Left ventricle myocardium superior (tissue), 1 donor: ENCODE measurements at regions not wholly inside any gene's neighbourhood (a gene's known extent, or its start where the extent isn't known, plus 50 kb on each side); places are given as distances from the start of the nearest gene placed in this dataset.
A peak's percentile ranks its signal among the peaks of the same experiment; 100 is the strongest.

Experiments
- ATAC-seq: fragments of 200-7000 bp; cut with Tn5 transposase; one replicate; pipeline ENCODE4 v1.9.1; 2020; ENCODE audit warnings: mild to moderate bottlenecking, moderate library complexity
- DNase-seq: peaks from one replicate; pipeline ENCODE4 v3.0.0-alpha.2; 2020
- intact Hi-C: fragments of 100-400 bp; cut with micrococcal nuclease; formaldehyde crosslinking; loops from one replicate; pipeline ENCODE4 v1.11.0; 2022
- donor health status: DM: no; HTN: yes; CAD: no; lungs with severe emphysema.

DNA sequence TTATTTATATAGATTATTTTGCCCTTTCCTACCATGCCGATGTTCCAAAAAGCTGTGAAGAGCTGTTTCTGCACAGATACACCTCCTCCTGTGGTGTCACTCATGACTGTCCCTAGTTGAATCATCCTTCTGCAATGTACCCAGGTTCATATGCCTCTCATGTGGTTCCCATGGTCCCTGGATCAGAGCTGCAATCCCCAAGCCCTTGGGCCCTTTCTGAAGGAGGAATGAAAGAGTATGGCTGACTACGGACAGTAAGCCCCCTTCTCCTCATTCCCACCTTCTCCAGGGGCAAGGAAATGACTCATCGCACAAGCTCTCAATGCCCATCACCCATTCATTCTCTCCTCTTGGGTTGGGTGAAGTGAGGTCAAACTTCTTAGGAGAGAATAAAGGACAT, 63.9 kb upstream of the ACVR1 start:
- DNase-seq (no peak), ATAC-seq (no peak)
- intact Hi-C loops = no loop called here

DNA sequence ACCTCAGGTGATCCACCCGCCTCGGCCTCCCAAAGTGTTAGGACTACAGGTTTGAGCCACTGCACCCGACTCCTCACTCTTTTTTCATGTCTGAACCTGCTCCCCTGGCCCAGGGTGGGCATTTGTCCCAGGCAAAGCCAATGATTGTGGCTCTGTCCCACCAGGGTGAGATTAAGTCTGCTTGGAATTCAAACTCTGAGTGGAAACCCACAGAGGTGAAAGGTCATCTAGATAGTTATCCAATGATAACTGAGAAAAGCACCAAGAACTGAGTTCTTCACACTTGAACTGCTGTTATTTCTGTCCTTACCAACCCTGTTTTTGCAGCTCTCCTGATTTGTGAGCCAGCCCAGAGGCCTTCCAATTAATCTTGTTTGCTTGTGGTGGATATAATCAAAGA, 62.4 kb upstream of the ACVR1 start:
- intact Hi-C loops = no loop called here
- ATAC-seq (no peak), DNase-seq (no peak)

DNA sequence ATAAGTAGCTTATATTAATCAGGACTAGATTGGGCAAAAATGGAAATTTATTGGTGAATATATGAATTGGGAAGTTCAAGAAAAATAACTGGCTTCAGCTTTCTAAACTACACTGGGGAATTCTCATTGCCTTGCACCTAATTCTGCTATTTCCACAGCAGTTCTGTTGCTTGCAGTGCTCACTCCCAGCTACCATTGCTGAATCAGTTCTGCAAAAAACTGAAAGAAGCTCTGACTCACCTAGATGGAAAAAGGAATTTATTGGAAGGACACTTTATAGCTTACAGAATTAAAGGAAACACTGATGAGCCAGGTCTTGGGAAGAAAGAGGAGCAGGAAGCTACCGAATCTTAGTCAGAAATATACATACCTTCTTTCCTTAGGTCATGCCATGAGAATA, 60.3 kb upstream of the ACVR1 start:
- no peak for ATAC-seq

DNA sequence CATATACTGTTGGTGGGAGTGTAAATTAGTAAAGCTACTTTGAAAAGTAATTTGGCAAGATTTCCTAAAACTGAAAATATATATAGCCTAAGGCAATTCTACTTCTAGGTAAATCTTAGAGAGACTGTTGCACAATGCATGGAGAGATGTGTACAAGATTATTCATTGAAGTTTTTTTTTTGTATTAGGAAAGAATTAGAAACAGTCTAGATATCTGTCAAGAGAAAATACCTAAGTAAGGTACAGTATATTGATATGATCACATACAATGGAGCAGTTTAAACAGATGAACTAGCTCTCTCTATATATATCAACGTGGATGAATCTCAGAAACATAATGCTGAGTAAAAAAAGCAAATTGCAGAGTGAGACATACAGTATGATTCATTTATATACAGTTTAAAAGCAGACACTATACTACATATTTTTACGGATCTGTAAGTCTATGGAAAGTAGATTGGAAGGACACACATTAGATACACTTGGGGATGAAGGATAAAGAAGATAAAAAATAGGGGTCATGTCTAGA, 59.3 kb upstream of the ACVR1 start:
- ATAC-seq = no peak
- intact Hi-C loops = no loop called here
- no peak for DNase-seq

More for the DNA sequence above, 60.3 kb upstream of the ACVR1 start:
- intact Hi-C loops = no loop called here
- no peak for DNase-seq

DNA sequence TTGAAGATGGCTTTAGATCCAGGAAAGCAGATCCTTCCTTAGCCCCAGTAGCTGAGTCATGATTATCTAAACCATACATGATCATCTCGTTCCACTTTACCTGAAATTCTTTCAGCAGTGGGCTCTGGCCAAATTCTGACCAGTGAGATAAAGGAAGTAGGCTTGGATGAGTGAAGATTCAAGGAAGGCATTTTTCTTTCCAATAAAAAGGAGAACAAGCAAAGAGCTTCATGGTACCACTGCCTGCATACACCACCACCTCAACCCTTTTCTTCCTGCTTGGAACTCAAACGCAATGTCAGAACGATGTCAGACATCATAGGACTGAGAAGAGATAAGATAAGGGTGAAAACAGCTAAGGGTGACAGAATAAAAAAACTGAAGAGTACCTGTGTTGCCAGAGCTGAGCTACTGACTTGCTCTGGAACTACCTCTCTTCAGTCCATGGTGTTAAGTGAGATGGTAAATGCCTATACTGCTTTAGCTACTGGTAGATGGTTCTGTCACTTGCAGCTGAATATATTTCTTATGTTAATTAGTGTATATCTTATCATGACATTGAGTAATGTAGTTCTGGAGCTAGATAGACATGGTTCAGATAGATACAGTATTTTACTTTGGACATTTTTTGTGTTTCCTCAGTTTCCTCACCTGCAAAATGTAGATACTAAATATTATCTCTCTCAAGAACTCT, 58.7 kb upstream of the ACVR1 start:
- ATAC-seq (peak; percentile 50), DNase-seq (no peak)
- intact Hi-C loops = no loop called here

DNA sequence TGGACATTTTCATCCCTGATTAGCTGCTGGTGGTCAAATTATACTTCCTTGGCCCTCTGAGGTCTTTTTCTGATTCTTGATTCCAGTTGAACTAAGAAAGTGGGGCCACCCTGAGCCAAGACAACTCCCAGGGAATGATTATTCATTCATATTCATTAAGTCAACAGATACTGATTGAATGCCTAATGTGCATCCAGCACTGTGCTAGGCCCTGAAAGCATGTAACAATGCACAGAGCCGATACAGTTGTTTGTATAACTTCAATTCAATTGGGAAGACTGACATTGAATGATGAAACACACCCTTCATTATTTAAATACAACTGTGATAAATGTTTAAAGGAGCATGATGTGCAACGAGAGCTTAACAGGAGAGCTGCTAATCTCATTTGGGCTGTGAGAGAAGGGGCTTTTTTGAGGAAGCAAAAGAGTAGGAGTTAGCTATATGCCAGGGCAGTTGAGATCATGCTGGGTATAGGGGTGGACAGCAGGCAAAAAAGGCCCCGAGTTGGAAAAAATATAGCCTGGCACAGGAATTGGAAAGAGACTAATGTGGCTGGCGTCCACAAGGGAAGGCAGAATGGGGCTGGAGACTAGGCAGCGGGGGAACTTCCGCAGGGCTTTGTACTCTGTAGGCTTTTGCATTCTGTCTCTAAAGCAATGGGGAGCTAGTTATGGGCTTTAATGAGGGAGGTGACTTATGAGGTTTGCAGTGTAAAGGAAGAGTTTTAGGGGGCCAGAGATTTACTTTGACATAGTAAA, 57.2 kb upstream of the ACVR1 start:
- ATAC-seq (no peak), DNase-seq (no peak)
- intact Hi-C loops = no loop called here

DNA sequence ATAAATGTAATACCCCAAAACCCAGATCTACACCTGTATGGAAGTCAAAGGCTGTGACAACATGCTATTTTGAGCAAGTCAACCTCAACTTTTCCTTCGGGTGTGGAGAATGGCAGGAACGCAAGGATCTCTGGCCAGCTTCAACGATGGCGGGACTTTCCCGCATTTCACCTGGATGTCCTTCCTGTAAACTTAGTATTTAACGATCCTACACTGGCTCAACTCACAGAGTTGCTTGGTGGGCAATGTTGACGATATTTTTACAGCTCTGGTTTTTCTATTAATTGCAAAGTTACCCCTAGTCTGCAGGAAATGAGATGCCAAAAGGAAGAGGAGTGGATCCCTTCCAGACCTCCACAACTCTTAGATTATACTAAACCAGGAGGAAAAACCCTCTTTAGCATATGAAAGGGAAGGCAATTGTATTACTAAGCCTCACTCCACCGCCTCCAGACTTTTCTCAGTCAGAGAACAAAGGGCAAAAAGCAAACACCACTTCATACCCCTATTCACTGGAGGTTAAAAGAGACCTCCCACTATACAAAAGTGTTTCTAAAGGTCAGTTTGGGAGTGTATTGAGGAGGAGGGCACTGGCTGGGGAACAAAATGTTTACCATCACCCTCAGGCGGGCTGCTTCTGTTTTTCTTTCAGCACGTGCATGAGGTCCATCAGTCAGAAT, 56.5 kb upstream of the ACVR1 start:
- ATAC-seq (no peak), DNase-seq (no peak)
- intact Hi-C loops = no loop called here

DNA sequence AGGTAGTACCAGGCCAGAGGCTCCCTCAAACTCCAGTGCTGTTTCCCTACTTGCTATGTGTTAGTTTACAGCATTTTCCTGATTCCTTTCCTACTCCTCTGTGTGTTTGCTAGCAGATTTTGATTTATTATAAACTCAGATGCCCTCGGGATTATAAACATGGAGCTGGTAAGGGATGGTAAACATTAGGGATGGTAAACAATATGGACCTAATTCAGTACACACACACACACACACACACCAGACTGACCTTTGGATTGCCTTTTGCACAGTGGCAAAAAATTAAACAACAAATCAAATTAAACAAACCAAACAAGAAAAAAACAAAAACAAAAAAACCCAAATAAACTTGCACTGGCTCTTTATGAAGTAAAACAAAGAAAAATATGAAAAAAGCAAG, 55.4 kb upstream of the ACVR1 start:
- intact Hi-C loops = no loop called here
- ATAC-seq (no peak), DNase-seq (no peak)

DNA sequence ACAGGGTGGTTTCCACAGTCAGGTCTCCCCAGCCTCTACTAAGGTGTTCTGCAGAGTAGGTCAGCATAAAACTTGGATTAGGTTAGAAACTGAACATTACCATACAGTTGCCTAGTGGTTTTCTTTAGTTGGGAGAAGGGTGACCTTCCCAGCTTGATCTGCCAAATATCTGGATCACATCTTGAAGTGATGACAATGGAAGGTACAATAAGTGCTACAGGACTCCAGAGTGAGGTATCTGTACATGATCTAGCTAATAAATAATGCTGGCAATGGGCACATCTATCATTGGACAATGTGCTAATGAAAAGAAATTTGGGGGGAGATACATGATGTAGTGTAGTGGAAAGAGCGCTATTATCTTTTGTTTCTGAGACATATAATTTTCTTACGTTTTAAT, 54.6 kb upstream of the ACVR1 start:
- intact Hi-C loops = no loop called here
- ATAC-seq (peak; percentile 71), DNase-seq (no peak)

DNA sequence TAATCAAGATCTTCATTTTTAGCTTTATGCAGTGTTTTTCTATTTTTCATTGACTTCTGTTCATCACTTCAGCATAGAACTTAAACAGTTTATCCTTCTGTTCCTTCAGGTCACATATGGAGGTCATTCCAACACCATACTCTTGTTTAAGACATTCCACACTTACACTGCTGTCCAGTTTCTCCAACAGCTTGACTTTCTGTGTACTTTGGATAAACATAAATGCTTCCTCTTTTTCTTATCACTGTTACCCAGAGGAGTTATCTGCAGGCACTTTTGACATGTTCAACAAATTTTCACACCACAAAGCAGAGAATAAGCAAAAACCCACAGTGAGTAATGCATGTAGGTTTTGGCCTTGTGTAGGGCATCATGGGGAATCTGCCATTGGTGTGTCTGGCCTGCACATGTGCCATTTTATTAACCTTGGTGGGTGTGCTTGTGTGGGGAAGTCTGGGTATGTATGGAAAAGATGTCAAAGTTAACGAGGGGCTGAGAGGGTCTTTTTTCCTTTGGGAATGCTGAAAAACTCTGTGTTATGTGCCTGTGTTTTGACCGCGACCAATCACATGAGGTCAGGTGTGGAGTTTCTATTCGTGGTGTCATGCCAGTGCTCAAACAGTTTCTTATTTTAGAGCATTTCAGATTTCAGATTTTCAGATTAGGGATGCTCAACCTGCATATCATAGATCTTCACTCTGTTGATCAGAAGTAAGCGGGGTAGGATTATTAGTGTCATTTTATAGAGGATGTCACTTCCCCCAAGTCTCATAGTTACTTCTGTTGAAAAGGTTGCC, 53.9 kb upstream of the ACVR1 start:
- intact Hi-C loops = no loop called here
- DNase-seq = no peak

DNA sequence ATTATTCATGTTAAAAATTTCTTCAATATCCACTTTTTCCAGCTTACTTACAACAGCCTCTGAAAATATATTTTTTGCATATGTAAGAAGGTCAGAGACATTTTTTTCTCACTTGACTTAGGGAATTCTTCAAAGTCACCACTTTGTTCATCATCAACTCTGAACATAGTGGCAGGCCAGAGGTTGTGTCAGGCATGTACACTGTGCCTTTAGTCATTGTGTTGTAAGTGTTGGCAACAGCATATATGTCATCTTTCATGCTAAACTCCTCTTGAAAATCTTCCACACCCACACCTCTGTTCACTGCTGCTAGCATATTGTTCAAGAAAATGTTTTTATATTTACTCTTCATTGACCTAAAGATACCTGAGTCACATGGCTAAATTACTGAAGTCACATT, 52.2 kb upstream of the ACVR1 start:
- intact Hi-C loops = no loop called here
- DNase-seq = no peak
- ATAC-seq = no peak

More for the DNA sequence above, 53.9 kb upstream of the ACVR1 start:
- no peak for ATAC-seq

DNA sequence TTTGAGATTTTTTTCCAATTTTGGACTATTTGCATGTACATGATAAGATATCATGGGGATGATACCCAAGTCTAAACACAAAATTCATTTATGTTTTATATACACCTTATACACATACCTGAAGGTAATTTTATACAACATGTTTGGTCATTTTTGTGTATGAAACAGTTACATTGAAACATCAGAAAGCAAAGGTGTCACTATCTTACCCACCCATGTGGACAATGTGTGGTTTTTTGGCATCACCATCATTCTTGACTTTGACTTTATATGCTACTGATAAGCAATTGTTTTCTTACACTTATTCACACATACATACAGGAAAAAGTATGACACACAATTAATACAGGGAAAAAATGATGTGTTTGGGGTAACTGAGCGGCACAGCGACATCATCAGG, 51.0 kb upstream of the ACVR1 start:
- intact Hi-C loops = no loop called here
- no peak for ATAC-seq
- DNase-seq = no peak
